CD4-positive, alpha-beta T cell (primary cell): ENCODE measurements at regions not wholly inside any gene's neighbourhood (a gene's known extent, or its start where the extent isn't known, plus 50 kb on each side); places are given as distances from the start of the nearest gene placed in this dataset.

ENCODE experiments used
- ATAC-seq: fragments of 200-7000 bp; cut with Tn5 transposase; one replicate; pipeline ENCODE4 v1.10.0; 2022; ENCODE audit warnings: mild to moderate bottlenecking; ENCODE audit not compliant: poor library complexity
- CTCF ChIA-PET: fragments of 350-600 bp; sonication (Branson Sonifier 250); formaldehyde crosslinking; loops from one replicate; lab custom pipeline; 2021; ENCODE audit warnings: antibody characterized with exemption, inconsistent platforms; lab: Charles Lee
- POLR2A ChIA-PET: fragments of 350-600 bp; sonication (Branson Sonifier 250); formaldehyde crosslinking; loops from one replicate; lab custom pipeline; 2021; ENCODE audit warnings: antibody characterized with exemption, inconsistent platforms; lab: Charles Lee
- DNase-seq, 14 experiments: peaks; one replicate each; pipeline ENCODE4 v3.0.0-alpha.2; 2013 to 2020; ENCODE audit warnings: mixed read lengths in 2 of 14
- H3K27ac ChIP-seq, 2 donors: one replicate each; pipeline versions ENCODE4 v1.5.1 to v1.7.0; 2013; ENCODE audit warnings: low read length in 2 of 2, low read depth in 1 of 2, mild to moderate bottlenecking in 1 of 2
- H3K27me3 ChIP-seq, 2 experiments: 1 replicate in 1 of 2; 2 replicates in 1 of 2; pipeline versions ENCODE4 v1.6.1 to v1.7.0; 2013; ENCODE audit warnings: low read length in 2 of 2, control low read depth in 1 of 2, mild to moderate bottlenecking in 1 of 2, moderate library complexity in 1 of 2; ENCODE audit not compliant: insufficient read depth in 2 of 2, control insufficient read depth in 1 of 2
- H3K36me3 ChIP-seq: one replicate; pipeline ENCODE4 v1.6.1; 2013; ENCODE audit warnings: low read length, control low read depth; ENCODE audit not compliant: insufficient read depth
- H3K4me1 ChIP-seq: one replicate; pipeline ENCODE4 v1.6.1; 2013; ENCODE audit warnings: low read length, control low read depth; ENCODE audit not compliant: insufficient read depth
- H3K4me3 ChIP-seq: one replicate; pipeline ENCODE4 v1.5.1; 2013; ENCODE audit warnings: mild to moderate bottlenecking, low read length, moderate library complexity
- H3K9me3 ChIP-seq, 2 experiments: 1 replicate in 1 of 2; 2 replicates in 1 of 2; pipeline versions ENCODE4 v1.6.1 to v1.7.0; 2013; ENCODE audit warnings: low read length in 2 of 2, mild to moderate bottlenecking in 2 of 2, control low read depth in 1 of 2, moderate library complexity in 1 of 2; ENCODE audit not compliant: control insufficient read depth in 1 of 2, insufficient read depth in 1 of 2
- H3K27ac Mint-ChIP-seq: one replicate; pipeline ENCODE4 v1.8.0; 2020; ENCODE audit warnings: mixed read lengths
- H3K27me3 Mint-ChIP-seq: one replicate; pipeline ENCODE4 v1.8.0; 2021; ENCODE audit warnings: mixed read lengths
- H3K36me3 Mint-ChIP-seq: one replicate; pipeline ENCODE4 v1.8.0; 2021; ENCODE audit warnings: low read depth, mixed read lengths
- H3K4me1 Mint-ChIP-seq: one replicate; pipeline ENCODE4 v1.8.0; 2021; ENCODE audit warnings: low read depth, mixed read lengths
- H3K4me3 Mint-ChIP-seq: one replicate; pipeline ENCODE4 v1.8.0; 2020; ENCODE audit warnings: mild to moderate bottlenecking, mixed read lengths
- H3K9me3 Mint-ChIP-seq: one replicate; pipeline ENCODE4 v1.8.0; 2020; ENCODE audit warnings: mixed read lengths
- intact Hi-C, 2 experiments: fragments of 100-400 bp; cut with DNase I in 1 of 2; cut with micrococcal nuclease in 1 of 2; formaldehyde crosslinking; loops; one replicate each; pipeline versions ENCODE4 v1.15.1 to v1.9.0; 2023 to 2025; cut with DNase I, micrococcal nuclease
- TF ChIP-seq, protein P1 (sequence below): fragments of 200-600 bp; IDR thresholded peaks from one replicate; pipeline ENCODE4 v1.8.0; 2022; ENCODE audit warnings: antibody characterized with exemption, mild to moderate bottlenecking

DNA sequence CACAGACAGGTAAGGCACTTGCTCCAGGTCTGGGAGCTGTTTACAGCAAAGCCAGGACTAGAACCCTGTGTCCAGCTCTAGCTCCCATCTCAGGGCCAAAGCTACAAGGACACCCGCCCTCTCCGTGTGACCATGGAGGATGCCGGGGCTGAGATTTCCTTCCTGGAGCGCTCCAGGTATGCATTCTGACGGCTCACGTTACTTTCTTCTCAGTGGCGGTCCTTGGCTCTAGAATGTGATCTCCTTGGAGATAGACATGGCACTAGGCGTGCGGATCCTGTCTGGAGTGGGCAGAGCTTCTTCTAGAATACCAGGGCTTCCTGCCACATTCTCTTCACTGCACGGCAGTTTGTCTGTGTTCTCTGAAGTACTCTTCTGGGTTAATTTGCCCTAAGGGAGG, 185.7 kb downstream of the OPA1 start:
- TF ChIP-seq, protein P1, sequence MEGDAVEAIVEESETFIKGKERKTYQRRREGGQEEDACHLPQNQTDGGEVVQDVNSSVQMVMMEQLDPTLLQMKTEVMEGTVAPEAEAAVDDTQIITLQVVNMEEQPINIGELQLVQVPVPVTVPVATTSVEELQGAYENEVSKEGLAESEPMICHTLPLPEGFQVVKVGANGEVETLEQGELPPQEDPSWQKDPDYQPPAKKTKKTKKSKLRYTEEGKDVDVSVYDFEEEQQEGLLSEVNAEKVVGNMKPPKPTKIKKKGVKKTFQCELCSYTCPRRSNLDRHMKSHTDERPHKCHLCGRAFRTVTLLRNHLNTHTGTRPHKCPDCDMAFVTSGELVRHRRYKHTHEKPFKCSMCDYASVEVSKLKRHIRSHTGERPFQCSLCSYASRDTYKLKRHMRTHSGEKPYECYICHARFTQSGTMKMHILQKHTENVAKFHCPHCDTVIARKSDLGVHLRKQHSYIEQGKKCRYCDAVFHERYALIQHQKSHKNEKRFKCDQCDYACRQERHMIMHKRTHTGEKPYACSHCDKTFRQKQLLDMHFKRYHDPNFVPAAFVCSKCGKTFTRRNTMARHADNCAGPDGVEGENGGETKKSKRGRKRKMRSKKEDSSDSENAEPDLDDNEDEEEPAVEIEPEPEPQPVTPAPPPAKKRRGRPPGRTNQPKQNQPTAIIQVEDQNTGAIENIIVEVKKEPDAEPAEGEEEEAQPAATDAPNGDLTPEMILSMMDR: no peak
- no peak overlapping the region for H3K27ac Mint-ChIP-seq
- H3K27me3 Mint-ChIP-seq: peaks cover 43% of the 10 kb centered on the region
- H3K27me3 ChIP-seq: peaks cover 22 to 24% of the 10 kb centered on the region in 2 experiments
- H3K27ac ChIP-seq: no peak overlapping the region
- H3K9me3 Mint-ChIP-seq: no peaks in the 10 kb centered on the region
- peaks cover 9% of the 10 kb centered on the region for H3K4me1 Mint-ChIP-seq
- H3K4me3 ChIP-seq: no peak overlapping the region
- DNase-seq: no peak
- ChIA-PET POLR2A (no interaction called here), CTCF (no interaction called here)
- no peaks in the 10 kb centered on the region for H3K36me3 ChIP-seq
- intact Hi-C loops: no loop called here
- ATAC-seq: no peak
- no peaks in the 10 kb centered on the region for H3K4me1 ChIP-seq
- no peaks in the 10 kb centered on the region for H3K9me3 ChIP-seq
- no peak overlapping the region for H3K4me3 Mint-ChIP-seq
- H3K36me3 Mint-ChIP-seq: no peaks in the 10 kb centered on the region

DNA sequence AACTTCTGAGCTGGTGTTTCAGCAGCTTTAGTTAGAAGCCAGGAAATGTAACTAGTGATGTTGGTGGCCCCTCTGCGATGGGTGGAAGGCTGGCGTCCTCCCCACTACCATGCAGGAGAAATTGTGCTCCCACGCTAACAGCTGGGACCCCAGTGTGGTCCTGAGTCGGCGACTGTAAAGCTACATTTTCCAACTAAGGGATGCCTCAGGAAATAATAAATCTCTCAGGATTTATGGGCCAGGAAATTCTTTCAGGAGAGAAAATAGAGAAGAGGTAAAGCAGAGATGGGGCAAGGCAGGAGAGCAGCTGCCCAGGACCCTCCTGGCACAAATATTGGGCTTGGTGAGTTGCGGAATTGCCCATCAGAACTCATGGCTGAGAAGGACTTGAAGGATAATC, 186.9 kb downstream of the OPA1 start:
- H3K4me1 Mint-ChIP-seq: peaks cover 9% of the 10 kb centered on the region
- H3K4me1 ChIP-seq: no peaks in the 10 kb centered on the region
- no peak overlapping the region for H3K4me3 ChIP-seq
- no peak overlapping the region for H3K27ac Mint-ChIP-seq
- no peaks in the 10 kb centered on the region for H3K9me3 Mint-ChIP-seq
- TF ChIP-seq, protein P1: no peak
- ATAC-seq (no peak), DNase-seq (no peak)
- no peak overlapping the region for H3K4me3 Mint-ChIP-seq
- CTCF ChIA-PET: no interaction called here
- intact Hi-C loops: loop anchor here (1.0 kb wide), 3 partner anchors 357 to 535 kb away; no protein-coding TSS in a partner anchor
- no peaks in the 10 kb centered on the region for H3K36me3 Mint-ChIP-seq
- peaks cover 41% of the 10 kb centered on the region for H3K27me3 Mint-ChIP-seq
- H3K9me3 ChIP-seq: no peaks in the 10 kb centered on the region
- POLR2A ChIA-PET: no interaction called here
- H3K27ac ChIP-seq: no peak overlapping the region
- H3K36me3 ChIP-seq: no peaks in the 10 kb centered on the region
- peaks cover 22 to 24% of the 10 kb centered on the region in 2 experiments for H3K27me3 ChIP-seq

DNA sequence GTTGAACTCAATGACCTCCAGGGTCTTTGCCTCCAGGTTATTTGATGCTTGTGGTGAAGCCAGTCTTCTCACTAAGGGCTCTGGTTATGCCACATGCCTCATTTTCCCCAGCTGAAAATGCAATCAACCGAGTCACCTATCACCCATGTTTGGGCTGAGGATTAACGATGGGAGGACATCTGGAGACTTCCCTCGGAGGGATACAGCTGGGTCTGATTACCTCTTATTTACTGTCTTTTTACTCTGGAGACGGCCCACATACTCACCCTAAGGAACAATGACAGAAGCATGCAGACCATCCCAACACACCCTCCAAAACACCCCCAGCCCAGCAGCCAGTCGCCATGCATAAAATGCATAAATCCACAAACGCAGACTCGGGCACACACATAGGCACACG, 187.4 kb downstream of the OPA1 start:
- H3K27me3 Mint-ChIP-seq: peaks cover 42% of the 10 kb centered on the region
- intact Hi-C loops: loop anchor here (1.0 kb wide), 3 partner anchors 357 to 535 kb away; no protein-coding TSS in a partner anchor
- H3K9me3 ChIP-seq: no peaks in the 10 kb centered on the region
- H3K27ac ChIP-seq: no peak overlapping the region
- no peaks in the 10 kb centered on the region for H3K4me1 ChIP-seq
- no peak overlapping the region for H3K4me3 ChIP-seq
- TF ChIP-seq, protein P1: no peak
- peaks cover 9% of the 10 kb centered on the region for H3K4me1 Mint-ChIP-seq
- H3K9me3 Mint-ChIP-seq: no peaks in the 10 kb centered on the region
- H3K36me3 ChIP-seq: no peaks in the 10 kb centered on the region
- H3K36me3 Mint-ChIP-seq: no peaks in the 10 kb centered on the region
- DNase-seq (no peak), ATAC-seq (no peak)
- CTCF ChIA-PET: interaction anchor here (1.0 to 2.0 kb wide), 2 partner anchors 357 to 535 kb away, joined by 4 to 13 read pairs; no protein-coding TSS in a partner anchor
- H3K27ac Mint-ChIP-seq: no peak overlapping the region
- POLR2A ChIA-PET: interaction anchor here (0.8 to 1.4 kb wide), 2 partner anchors 357 to 535 kb away, joined by 3 to 4 read pairs; no protein-coding TSS in a partner anchor
- H3K27me3 ChIP-seq: peaks cover 22 to 24% of the 10 kb centered on the region in 2 experiments
- H3K4me3 Mint-ChIP-seq: no peak overlapping the region
